ENCODE measurements at regions not wholly inside any gene's neighbourhood (a gene's known extent, or its start where the extent isn't known, plus 50 kb on each side); places are given as distances from the start of the nearest gene placed in this dataset.

DNA sequence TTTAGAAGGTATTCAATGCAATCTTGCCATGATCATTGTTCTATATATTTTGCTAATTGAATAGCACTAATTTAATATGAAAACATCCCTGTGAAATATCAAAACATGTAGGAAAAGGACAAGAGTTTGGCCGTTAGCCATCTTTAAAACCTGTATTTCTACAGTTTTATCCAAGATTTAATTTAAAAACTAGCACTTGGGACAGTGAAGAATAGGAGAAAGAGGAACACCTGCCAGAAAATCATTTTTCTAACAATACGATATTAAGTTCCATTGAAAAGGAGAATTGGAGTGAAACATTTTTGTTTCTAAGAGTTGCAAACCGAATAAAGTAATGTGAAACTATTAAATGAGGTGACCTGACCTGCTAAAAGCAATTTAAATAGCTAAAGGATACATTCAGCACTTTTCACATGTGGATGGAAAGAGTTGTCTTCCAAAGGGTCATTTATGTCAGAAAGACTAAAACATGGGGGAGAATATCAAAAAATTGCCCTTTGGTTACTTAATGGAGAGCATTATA, 1673.6 kb upstream of the MIR17HG start:
- DNase-seq = no peak

DNA sequence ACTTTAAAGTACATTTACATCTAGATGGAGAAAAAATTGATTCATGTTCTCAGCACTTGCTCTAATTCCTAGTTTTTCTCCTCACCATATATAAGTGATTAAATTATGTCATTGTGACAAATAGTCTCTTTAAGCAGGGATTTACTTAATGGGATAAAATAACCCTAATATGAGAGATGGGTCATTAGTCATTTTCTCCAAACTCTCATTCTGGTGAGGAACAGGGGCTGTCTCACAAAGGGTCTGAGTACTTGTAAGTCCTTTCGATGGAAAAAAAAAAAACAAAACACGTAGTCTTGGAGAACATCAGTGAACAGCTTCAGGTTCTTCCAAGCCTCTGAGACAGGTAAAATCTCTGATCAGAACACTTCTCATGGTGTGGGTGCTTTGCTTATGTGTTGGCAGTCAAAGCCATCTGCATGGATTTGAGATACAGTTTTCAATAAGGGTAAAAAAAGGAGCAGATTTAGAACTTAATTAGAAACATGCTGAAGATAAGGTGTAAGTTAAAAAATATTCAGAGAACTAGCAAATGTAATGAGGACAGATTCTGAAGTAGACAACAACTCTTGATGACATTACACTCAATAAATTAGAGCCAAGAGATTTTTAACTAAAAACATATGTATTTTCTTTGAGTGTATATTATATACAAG, 1668.9 kb upstream of the MIR17HG start:
- no peak for DNase-seq

- no peak for DNase-seq
These were observed 1662.6 kb upstream of the MIR17HG start for GRCh38 chr13:89684896-89685295.

DNA sequence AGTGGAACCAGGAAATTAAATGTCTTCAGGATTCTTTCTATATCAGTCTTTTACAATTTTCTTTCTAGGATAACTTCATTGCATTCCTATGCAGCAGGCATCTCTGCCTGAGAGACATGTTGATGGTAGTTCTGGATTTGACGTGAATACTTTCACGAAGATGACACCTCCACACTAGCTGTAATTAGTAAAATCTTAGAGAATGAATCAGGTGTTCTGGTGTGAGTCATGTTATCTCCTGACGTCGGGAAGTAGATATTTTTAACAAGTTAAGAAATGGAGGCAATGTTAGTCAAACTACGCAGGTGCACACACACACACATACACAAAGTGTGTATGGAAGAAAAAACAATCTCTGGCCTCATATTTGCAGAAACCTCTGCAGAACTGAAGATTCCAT, 1661.3 kb upstream of the MIR17HG start:
- no peak for DNase-seq

- no peak for DNase-seq
These were observed 1660.4 kb upstream of the MIR17HG start for GRCh38 chr13:89687066-89687465.

- no peak for DNase-seq
These were observed 1658.6 kb upstream of the MIR17HG start for GRCh38 chr13:89688918-89689317.

DNA sequence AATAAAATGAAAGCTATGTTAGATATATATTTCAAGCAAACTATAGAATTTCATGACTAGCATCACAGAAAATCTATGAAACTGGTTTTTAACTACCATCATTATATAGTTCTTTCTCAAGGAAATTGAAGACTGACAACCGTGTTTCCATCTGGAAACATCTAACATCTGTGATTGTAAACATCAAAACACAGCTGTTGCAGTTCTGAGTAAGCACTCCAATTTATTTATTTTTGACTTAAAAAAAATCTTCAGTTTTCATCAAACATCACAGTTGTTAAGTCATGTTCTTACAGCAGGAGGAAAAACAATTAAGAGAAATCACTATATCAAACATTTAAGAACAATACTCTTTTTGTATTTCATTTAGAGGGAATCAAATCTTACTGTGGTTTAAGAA, 1653.0 kb upstream of the MIR17HG start:
- no peak for DNase-seq

GRCh38 chr13:89695343-89696257, 1651.9 kb upstream of the MIR17HG start:
- peak; percentile 3 to 62 for DNase-seq

DNA sequence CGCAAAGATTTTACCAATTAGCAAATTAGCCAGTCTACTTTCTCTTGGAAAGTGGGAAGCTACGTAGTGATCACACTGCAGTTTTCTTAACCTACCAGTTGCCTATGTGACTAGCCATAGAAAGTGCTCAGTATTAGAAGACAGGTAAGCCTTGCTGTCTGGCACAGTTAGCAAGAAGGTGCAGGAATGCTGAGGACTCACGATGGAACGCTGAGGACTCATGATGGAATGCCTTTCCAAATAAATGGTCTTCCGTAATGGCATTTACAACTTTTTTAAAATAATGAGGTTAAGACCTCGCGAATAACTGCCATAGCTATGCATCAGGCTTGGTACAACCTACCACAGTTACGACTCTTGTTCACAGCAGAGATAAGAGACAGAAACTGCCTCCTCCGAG, 1645.6 kb upstream of the MIR17HG start:
- DNase-seq = no peak

DNA sequence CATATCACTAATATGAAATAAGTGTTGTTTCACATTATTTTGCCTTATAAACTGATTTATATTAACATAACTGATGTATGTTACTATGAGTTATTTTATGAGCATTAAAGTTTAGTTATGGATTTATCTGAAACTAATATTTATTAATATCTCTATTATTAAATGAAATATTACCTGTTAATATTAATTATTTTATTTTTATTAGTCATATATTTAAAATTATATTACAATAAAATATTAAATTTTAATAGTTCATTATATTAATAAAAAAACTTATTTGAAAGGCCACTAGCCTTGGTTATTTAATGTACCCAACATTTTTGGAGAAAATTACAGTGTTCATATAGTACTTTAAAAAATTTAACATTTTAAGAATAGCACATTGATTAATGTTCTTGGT, 1643.4 kb upstream of the MIR17HG start:
- DNase-seq = no peak

GRCh38 chr13:89708013-89708412, 1639.5 kb upstream of the MIR17HG start:
- DNase-seq = no peak

DNA sequence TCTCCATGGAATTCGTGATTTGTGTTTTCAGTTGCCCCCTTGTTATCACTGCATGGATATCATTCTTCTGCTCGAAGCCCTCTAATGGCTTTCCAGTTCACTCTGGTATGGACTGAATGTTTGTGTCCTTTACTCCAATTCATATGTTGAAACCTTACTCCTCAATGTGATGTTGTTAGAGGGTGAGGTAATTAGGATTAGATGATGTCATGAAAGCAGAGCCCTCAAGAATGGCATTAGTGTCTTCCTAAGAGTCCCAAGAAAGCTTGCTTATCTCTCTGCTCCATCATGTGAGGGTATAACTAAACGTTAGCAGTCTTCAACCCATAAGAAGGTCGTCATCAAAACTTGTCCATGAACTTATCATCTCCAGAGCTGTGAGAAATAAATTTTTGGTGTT, 1626.3 kb upstream of the MIR17HG start:
- DNase-seq = no peak

GRCh38 chr13:89726690-89727435, 1620.6 kb upstream of the MIR17HG start:
- no peak for DNase-seq

GRCh38 chr13:89733829-89734228, 1613.7 kb upstream of the MIR17HG start:
- no peak for DNase-seq

- DNase-seq = no peak
These were observed 1610.4 kb upstream of the MIR17HG start for GRCh38 chr13:89737051-89737450.

- no peak for DNase-seq
These were observed 1609.4 kb upstream of the MIR17HG start for GRCh38 chr13:89738072-89738471.

DNA sequence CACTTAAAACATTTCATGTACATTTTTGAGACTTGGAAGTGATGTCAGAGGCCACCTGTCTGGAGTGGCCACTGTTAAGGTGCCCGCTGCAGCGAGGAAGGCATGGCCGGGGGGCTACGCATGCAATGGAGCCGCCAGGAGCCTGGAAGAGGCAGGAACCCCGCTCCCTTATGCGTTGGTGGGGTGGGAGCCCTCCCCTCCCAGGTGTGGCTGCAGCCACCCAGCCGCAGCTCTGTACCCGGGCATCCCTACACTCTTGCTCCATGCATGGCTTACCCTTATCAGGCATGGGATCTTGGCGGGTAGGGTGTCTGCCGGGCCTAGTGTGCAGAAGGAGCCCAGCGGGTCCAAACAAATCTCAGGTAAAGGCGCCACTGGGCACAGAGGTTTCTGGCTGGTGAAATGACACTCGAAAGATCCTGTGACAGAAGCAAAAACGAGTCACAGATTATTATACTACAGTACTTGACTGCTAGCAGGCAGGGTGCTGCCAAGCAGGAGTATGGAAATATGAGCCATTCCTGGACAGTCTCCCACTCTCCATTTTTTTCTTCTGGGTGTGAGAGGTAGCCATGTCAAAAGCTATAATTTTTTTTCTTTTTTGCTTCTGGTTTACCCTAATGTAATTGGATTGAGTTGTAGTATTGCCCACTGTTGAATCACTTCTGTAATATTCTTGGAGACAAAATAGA, 1606.3 kb upstream of the MIR17HG start:
- no peak for DNase-seq

GRCh38 chr13:89746554-89746953, 1600.9 kb upstream of the MIR17HG start:
- DNase-seq = no peak

DNA sequence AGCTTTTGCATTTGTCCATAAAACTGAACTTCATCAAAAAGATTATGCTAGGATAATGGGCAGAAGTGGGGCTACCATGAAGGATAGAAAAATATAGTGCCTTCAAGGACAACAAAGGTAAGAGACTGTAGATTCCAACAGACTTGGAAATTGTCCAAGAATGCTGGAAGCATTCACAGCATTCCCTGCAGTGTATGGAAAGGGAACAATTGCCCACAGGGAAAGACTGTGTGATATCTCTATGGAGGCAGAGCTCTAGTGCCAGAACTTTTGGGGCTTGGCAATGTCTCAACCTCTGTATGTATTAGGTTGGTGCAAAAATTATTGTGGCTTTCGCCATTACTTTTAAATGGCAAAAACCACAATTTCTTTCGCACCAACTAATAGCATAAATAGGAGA, 1598.8 kb upstream of the MIR17HG start:
- no peak for DNase-seq

DNA sequence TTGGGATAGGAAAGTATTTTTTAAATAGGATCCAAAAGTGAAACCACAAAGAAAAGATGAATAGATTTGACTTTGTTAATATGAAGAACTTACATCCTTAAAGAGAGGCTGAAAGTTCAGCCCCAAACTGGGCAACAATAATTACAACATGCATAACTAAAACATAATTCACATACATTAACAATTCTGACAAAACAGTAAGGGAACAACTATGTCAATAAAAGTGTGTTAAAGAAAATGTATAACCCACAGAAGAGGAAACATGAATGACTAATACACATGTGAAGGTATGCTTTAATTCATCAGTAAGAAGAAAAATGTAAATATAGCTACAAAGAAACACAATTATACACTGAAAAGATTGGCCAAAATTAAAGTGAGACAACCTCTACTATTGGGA, 1597.6 kb upstream of the MIR17HG start:
- no peak for DNase-seq

GRCh38 chr13:89750371-89750770, 1597.1 kb upstream of the MIR17HG start:
- no peak for DNase-seq

GRCh38 chr13:89751432-89751930, 1596.0 kb upstream of the MIR17HG start:
- DNase-seq = no peak

DNA sequence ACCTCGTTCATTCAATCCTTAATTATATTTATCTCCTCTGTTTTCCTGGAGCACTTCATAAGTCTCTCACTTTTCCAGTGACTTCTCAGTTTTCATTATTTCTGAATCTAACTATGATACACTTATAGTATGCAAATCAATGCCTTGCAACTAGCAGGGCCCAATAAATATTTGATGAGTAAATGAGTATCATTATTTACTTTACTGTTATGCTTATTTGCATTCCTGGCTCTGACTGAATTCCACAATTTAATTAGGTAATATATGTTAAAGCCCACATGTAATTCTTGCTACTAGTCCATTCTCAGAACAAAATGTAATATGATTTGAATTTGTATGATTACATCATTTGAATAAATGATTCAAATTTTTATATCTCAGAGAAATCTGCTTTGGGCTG, 1595.1 kb upstream of the MIR17HG start:
- no peak for DNase-seq
